Embryonic facial prominence (tissue), 1 donor: ENCODE measurements at regions not wholly inside any gene's neighbourhood (a gene's known extent, or its start where the extent isn't known, plus 50 kb on each side); places are given as distances from the start of the nearest gene placed in this dataset.
"Not testable (repeated sequence)": the region's sequence is repeated elsewhere in the genome, so short reads cannot be mapped to it uniquely, and the experiment has no call there.

Source experiments
- DNase-seq: peaks from one replicate; pipeline ENCODE4 v3.0.0-alpha.2; 2016; ENCODE audit errors: extremely low spot score

GRCh38 chr13:71303144-71303543 lies 563.9 kb downstream of the DACH1 start:
- no peak for DNase-seq

DNA sequence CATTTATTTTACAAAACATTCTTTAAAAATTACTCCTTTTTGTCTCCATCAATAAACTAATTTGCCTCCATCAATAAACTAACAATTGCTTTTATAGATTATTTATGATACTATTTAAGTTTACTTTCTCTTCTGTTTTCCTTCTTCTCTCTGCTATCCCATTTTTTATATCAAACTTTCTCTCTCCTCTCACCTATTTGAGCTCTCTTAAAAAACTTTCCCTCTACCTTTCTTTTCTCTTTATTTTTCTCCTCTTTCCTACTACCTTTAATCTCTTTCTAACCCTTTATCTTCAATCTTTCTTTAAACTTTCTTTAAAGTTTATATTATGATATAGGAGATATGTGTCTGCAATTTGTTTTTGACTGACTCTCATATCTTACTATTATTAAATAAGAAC lies 566.4 kb downstream of the DACH1 start:
- DNase-seq, result no peak

DNA sequence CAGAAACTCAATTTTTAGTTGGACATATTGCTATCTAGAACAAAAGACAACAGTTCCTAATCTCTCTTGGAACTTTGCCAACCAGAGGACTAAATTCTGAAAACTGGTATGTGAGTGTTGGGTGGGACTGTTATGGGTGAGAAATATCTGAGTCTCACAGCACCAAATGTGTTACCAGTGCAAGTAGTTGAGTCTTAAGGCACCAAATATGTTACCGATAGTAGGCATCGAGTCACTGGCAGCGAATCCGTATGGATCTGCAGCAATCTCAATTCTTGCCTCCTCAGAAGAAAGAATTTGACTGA lies 575.2 kb downstream of the DACH1 start:
- DNase-seq, result no peak

DNA sequence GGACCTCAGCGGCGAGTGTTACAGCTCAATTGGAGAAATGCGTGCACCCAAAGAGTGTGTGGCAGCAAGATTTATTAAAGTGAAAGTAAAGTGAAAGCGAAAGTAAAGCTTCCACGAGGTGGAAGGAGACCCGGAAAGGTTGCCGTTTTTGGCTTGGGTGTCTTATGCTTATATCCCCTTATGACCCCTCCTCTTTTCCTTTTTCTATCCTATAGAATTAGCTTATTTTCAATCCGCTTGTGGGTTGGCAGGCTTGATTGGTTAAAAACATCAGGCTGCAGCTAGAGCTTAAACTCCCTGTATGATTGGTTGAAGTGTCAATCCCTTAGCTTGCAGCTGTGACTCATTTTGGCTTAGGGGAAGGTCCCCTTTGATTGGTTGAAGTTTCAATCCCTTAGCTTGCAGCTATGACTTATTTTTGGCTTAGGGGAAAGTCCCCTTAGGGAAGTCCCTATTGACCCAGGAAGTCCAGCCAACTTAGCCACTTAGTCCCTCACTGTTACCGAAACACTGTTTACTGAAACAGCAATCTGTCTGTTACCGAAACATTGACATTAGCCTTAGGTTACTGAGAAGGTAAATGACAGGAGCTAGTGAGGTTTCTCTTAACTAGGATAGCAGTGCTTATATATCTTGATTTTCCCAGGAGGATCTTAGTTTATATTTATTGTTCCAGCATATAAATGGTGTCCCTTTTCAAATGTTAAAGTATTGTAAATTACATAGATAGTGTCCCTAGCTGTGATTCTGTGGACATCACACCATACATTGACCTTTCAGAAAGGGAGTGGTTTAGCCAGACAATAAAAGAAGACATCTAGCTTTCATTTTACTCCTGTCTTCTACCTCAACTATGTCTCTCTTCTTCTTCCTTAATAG lies 575.8 kb downstream of the DACH1 start:
- no peak for DNase-seq

DNA sequence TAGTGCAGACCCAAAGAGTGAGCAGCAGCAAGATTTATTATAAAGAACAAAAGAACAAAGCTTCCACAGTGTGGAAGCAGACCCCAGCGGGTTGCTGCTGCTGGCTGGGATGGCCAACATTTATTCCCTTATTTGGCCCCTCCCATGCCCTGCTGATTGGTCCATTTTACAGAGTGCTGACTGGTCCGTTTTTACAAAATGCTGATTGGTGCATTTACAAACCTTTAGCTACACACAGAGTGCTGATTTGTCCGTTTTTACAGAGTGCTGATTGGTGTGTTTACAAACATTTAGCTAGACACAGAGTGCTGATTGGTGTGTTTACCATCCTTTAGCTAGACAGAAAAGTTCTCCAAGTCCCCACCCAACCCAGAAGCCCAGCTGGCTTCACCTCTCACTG lies 577.0 kb downstream of the DACH1 start:
- not testable (repeated sequence) for DNase-seq

- no peak for DNase-seq
These were observed 581.3 kb downstream of the DACH1 start for GRCh38 chr13:71285700-71286099.

GRCh38 chr13:71278512-71278911 lies 588.5 kb downstream of the DACH1 start:
- DNase-seq, result no peak

GRCh38 chr13:71274923-71275608 lies 591.9 kb downstream of the DACH1 start:
- no peak for DNase-seq

DNA sequence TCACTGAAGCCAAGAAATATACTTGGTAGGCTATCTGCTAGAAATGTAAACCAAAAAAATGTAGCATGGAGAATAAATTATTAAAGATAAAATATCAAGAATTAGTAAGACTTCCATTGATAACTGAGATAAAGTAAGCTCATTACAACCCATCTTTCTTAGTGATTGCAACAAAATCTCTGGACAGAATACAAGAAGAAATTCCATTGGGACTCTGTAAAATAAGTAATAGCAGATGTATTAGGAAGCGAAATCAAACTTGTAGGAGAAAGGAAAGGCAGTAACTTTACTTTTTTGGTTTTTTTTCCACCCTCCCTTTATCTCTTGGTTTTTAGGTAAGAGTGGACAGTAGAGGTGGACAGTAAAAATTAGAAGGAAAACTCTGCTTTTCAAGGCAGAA lies 605.7 kb downstream of the DACH1 start:
- no peak for DNase-seq

GRCh38 chr13:71260246-71260645 lies 606.8 kb downstream of the DACH1 start:
- no peak for DNase-seq

- no peak for DNase-seq
These were observed 611.4 kb downstream of the DACH1 start for GRCh38 chr13:71255633-71256032.

DNA sequence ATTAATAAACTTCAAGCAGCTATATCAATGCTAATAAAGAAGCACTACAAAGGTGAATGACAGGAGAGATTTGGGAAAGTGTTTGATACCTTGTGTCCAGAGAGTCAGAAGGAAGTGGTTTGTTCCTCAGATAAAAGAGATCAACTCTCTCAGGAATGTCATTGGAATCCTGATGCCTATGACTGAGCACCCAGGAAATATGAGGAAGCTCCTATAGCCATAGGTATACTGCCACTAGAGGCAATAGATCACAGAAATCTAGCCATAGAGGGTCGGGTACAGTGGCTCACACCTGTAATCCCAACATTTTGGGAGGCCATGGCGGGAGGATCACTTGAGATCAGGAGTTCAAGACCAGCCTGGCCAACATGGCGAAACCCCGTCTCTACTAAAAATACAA lies 612.6 kb downstream of the DACH1 start:
- no peak for DNase-seq

GRCh38 chr13:71252184-71252704 lies 614.8 kb downstream of the DACH1 start:
- no peak for DNase-seq

DNA sequence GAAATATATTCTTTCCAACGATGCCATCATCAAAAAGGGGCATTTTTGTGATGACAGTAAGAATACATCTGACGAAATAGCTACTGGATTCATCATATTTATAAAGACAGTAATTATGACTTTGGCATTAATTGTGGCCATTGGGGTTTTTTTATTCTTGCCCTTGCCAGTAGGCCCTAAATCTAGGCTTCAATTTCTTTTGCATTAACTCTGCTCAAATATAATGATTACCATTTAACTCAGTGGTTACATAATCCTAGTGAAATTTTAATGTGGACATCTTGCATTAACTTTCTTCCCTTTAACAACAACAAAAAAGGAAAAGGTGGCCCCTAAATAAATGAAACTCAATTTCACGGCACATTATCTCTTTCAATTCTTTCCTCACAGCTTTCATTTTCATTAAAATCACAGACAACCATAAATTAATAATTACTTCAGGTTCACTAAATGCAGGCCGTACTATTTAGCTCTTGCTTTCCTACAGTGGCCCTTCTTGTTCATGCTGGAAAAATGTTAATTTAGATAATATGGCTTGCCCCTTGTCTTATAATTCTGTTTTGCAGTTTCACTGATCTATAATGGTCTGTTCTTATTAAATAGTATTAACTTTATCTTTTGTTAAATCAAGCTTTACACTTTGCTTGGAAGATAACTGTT lies 615.6 kb downstream of the DACH1 start:
- DNase-seq, result no peak

- DNase-seq, result no peak
These were observed 618.0 kb downstream of the DACH1 start for GRCh38 chr13:71249011-71249410.

DNA sequence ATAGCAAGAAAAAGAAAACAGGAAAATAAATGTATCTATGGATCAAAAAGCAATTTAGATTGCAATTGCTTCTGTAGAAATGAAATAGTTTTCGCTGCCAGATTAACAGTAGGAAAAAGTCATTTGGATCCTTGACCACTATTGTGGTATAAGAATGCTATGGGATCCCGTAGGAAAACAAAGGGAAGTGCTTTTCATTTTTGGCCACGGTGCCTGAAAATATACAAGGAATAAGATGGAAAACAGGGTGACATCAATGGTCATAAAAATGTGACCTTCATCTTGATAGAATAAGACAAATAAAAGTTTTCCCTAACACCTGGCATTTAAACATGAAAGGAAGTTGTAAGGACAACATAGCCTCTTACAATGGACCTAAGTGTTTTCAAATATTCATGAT lies 622.8 kb downstream of the DACH1 start:
- DNase-seq, result no peak

GRCh38 chr13:71242201-71242600 lies 624.8 kb downstream of the DACH1 start:
- DNase-seq, result no peak

- no peak for DNase-seq
These were observed 626.1 kb downstream of the DACH1 start for GRCh38 chr13:71240911-71241310.

GRCh38 chr13:71237332-71237731 lies 629.7 kb downstream of the DACH1 start:
- DNase-seq, result no peak

GRCh38 chr13:71219698-71220415 lies 647.1 kb downstream of the DACH1 start:
- DNase-seq, result no peak

- no peak for DNase-seq
These were observed 648.0 kb downstream of the DACH1 start for GRCh38 chr13:71218960-71219359.

DNA sequence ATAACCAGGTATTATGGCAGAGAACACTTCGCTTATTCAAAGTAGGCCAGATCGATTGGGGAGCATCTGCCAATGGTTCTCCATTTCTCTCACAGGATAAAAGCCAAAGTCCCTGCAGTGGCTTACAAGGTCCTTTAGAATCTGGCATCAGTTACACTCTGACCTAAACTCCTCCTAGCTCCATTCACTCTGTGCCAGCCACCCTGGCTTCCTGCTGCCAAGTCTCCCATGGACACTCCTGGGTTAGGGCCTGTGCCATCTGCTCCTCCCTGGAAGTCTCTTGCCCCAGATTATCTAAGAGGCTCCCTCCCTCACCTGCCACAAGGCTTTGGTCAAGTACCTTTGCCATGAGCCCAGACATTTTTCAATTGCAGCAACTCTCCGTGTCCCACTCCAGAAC lies 649.2 kb downstream of the DACH1 start:
- DNase-seq, result no peak
